ENCODE measurements at regions not wholly inside any gene's neighbourhood (a gene's known extent, or its start where the extent isn't known, plus 50 kb on each side); places are given as distances from the start of the nearest gene placed in this dataset.

- no peak for DNase-seq (ENCODE audit: low spot score)
- H3K4me3 ChIP-seq = no peak overlapping the region
- no peak overlapping the region for H3K27ac ChIP-seq
- no peak for TF ChIP-seq CTCF (IDR thresholded peaks at IDR 0.05)
These were observed 97.6 kb upstream of the SPRY4 start for GRCh38 chr5:142422429-142422828.

GRCh38 chr5:142421621-142422397 lies 97.0 kb upstream of the SPRY4 start:
- no peak for TF ChIP-seq CTCF (IDR thresholded peaks at IDR 0.05)
- DNase-seq (ENCODE audit: low spot score) = no peak
- Histone ChIP-seq H3K4me3 (no peak overlapping the region), H3K27ac (no peak overlapping the region)

GRCh38 chr5:142421228-142421617 lies 96.4 kb upstream of the SPRY4 start:
- Histone ChIP-seq H3K27ac (no peak overlapping the region), H3K4me3 (no peak overlapping the region)
- DNase-seq (ENCODE audit: low spot score) = no peak
- TF ChIP-seq CTCF (IDR thresholded peaks at IDR 0.05) = no peak

GRCh38 chr5:142420561-142421227 lies 95.9 kb upstream of the SPRY4 start:
- no peak for DNase-seq (ENCODE audit: low spot score)
- no peak for TF ChIP-seq CTCF (IDR thresholded peaks at IDR 0.05)
- Histone ChIP-seq H3K4me3 (no peak overlapping the region), H3K27ac (no peak overlapping the region)

GRCh38 chr5:142412581-142412980 lies 87.8 kb upstream of the SPRY4 start:
- Histone ChIP-seq H3K4me3 (no peak overlapping the region), H3K27ac (no peak overlapping the region)
- no peak for DNase-seq (ENCODE audit: low spot score)
- TF ChIP-seq CTCF (IDR thresholded peaks at IDR 0.05) = no peak

- no peak for TF ChIP-seq CTCF (IDR thresholded peaks at IDR 0.05)
- no peak for DNase-seq (ENCODE audit: low spot score)
- H3K4me3 ChIP-seq = no peak overlapping the region
- H3K27ac ChIP-seq = no peak overlapping the region
These were observed 87.0 kb upstream of the SPRY4 start for GRCh38 chr5:142411656-142412425.
